GM18505 (cell line): ENCODE measurements at regions not wholly inside any gene's neighbourhood (a gene's known extent, or its start where the extent isn't known, plus 50 kb on each side); places are given as distances from the start of the nearest gene placed in this dataset.

Source experiments
- ATAC-seq: cut with Tn5 transposase; IDR thresholded peaks from one replicate; pipeline ENCODE4 v1.9.1; 2021; ENCODE audit not compliant: unreplicated experiment
- POLR2A ChIP-seq: IDR thresholded peaks from 4 replicates; pipeline ENCODE4 v1.6.1; 2011; ENCODE audit warnings: borderline replicate concordance; ENCODE audit not compliant: insufficient read depth, insufficient read length; ENCODE audit errors: extremely low read depth

- no peak for ATAC-seq
- no peak for TF ChIP-seq POLR2A
Observed at GRCh38 chr2:129902731-129903585, 76.5 kb upstream of the RAB6C start.

- no peak for TF ChIP-seq POLR2A
- ATAC-seq: no peak
Observed at GRCh38 chr2:129903586-129904425, 75.7 kb upstream of the RAB6C start.

DNA sequence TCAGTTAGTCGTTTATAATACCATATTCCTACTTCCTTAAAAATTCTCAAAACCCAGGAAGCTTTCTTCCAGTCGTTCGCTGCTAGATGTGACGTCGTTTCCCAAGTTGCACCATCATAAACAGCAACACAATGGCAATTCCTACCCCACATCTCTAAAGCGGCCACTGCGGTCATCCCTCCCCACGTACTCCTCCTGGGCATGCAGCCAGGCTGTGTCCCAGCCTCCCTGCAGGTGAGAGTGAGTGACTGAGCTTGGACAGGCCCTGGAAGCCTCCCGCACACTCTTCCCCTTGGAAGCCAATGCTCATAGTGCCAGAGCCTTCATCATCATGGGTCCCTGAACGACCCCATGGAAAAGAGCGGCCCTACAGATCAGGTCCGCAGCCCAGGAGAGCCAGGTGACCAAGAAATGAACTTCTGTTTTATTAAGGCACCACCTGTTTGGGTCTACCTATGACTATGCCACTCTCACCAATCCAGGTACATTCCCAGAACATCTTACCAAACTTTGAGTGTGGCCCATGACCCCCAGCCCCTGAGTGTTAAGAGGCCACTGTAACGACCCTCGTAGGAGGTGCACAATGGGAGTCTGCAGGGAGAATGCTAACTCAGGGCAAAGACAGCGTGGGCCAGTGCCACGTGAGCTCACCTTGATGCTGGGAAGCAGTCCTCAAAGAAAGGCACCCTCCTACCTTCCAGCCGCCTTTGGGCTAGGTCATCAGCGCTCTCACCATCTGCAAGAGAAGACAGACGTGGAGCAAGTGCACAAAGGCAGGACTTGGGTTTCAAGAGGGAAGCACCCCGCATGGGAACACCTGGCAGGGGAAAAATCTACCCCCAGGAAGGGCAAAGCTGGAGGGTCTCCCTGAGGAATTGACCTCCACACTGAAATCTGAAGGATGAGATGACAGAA lies 74.7 kb upstream of the RAB6C start:
- TF ChIP-seq POLR2A: no peak

GRCh38 chr2:129905664-129906081 lies 73.8 kb upstream of the RAB6C start:
- no peak for TF ChIP-seq POLR2A
- no peak for ATAC-seq

More for the DNA sequence above, 74.7 kb upstream of the RAB6C start:
- no peak for ATAC-seq

DNA sequence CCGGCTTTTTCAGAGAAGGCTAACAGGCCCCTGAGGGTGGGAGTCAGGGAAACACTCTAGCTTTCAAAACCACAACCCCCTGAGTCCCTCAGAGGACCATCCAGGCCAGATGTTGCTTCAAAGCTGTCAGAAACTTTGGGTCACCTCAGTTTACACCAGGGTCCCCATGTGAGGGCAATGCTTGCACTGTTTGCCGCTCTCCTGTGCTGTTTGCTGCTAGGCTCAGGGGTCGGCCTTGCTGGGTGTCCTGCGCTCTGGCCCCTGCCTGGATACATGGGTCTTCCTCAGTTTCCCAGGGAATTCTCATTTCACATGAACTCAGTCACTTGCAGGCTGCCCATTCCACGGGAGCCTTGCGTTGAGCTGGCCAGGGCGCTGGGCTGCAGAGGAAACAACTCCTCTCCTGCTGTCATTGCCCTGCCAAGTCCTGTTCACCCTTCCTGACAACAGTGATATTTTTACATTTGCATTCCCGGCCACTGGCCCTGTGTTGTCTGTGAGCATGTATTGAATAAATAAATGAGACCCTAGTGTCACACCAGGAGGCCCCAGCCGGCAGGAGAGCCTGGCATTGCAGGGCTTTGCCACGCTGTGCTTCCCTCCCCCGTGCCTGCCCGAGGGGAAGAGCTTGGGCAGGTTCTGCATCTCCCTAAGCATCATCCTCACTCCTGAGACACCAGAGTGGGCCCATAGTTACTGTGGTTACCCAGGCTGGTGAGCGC lies 73.2 kb upstream of the RAB6C start:
- no peak for TF ChIP-seq POLR2A
- no peak for ATAC-seq

- TF ChIP-seq POLR2A: no peak
- no peak for ATAC-seq
Observed at GRCh38 chr2:129906861-129907235, 72.6 kb upstream of the RAB6C start.

DNA sequence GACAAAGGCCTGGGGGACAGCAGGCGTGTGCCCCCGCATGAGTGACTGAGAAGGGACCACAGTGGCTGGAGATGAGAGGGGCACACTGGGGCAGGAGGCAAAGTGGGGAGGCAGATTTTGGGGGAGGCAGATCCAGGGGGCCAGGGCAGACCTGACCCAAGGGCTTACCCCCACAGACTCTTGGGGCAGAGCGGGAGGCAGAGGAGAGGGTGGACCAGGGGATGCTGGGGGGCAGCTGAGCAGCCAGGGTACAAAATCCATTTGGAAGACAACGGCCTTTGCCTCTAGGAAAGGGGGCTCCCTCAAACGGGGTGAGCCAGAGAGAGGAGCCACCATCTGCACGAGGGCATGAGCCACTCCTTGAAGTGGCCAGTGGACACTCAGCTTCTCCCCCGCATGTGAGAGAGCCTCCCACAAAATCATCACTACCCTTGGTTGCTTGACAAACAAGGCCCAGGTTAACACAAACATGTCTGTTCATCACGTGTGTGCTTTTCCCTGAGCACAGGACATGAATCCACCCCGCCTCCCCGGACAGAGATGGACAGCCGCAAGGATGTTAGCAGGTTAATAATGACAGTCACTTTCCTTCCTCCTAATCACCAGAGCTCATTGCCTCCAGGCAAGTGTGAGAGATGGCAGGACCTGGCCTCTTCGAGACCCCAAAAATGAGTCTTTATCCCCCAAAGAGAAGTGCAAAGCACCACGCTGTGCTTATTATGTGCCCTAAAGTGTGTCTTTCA lies 72.0 kb upstream of the RAB6C start:
- ATAC-seq: no peak
- TF ChIP-seq POLR2A: no peak

GRCh38 chr2:129908721-129909373 lies 70.6 kb upstream of the RAB6C start:
- TF ChIP-seq POLR2A: no peak
- ATAC-seq: no peak

DNA sequence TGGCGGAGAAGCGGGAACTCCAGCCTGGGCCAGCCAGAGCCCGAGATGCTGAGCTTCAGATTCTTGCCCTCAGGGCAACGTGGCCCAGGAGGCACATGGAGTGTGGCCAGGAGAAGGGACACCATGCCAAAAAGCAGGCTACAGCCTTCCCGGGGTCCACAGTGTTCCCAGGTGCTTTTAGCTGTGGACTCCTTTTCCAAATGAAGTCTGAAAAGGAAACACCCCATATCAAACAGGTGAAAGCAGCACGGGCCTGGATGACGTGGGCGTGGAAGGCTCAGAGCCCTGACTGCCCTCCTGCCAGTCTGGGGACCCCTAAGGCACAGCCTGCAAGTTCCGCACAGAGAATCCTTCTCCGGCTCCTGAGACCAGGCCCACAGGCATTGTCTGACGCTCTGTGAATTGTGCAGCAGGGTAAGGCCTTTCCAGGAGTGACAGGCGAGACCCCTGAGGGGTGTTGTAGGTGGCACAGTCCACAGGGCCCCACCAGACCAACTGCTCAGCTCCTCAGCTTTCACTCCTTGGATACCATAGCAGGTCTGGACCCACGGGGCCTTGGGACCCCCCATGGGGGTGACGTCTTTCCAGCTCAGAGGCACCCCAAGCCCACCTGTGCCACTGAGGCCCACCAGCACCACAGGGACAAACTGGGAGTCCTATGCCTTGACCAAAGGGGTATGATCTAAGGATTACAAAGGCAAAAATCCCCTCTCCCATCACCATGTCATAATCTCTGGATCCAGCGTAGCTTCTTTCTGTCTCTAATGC lies 69.6 kb upstream of the RAB6C start:
- TF ChIP-seq POLR2A: no peak
- ATAC-seq: no peak

DNA sequence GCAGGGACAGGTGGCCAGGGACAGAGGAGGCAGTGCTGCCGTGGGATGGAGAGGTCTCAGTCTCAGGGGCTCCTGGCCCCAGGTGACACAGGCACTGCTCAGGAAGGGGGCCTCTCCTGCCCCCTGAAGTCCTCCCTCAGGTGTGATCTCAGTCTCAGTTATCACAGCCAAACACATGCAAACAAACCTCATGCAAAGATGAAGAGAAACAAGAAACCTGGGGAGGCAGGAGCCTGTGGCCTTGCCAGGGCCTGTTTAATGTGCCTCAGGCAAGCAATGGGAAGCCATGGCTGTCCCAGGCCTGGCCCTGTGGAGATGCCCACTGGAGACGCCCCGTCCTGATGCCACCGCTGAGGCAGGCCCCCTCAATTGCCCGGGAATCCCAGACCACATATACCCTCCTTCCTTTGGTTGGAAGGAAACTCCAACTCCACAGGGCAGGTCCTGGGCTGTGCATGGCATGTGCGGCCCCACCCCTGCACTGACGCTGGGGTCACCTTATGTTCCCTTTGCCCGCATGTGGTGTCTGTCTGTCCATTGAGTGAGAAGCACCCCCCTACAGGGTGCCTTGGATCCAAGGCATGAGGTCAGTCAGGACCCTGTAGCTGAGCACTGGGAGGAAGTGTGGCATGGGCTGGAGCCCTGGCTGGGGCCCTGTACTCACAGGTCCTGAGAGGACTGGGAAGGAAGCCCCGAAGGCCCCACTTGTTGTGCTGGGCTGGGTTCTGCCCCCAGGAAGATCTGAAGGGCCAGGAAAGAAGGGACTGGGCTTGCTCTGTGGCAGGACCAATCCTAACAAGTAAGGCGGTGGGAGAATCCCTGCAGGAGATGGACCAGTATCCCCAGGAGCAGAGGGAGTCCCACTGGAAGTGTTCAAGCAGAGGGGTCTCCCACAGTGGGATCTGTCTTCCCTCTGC lies 68.8 kb upstream of the RAB6C start:
- TF ChIP-seq POLR2A: no peak
- ATAC-seq: no peak

GRCh38 chr2:129911363-129912065 lies 68.0 kb upstream of the RAB6C start:
- TF ChIP-seq POLR2A: no peak
- ATAC-seq: no peak
